ENCODE measurements at regions not wholly inside any gene's neighbourhood (a gene's known extent, or its start where the extent isn't known, plus 50 kb on each side); places are given as distances from the start of the nearest gene placed in this dataset.

GRCh38 chr9:86580688-86581087 lies 226.5 kb upstream of the TUT7 start:
- Histone ChIP-seq H3K9ac (ENCODE audit: insufficient read depth, low read length, poor library complexity, severe bottlenecking) (no peak overlapping the region), H3K36me3 (replicated peaks in 1 of 2; ENCODE audit: control insufficient read depth in 1 of 2, insufficient read depth in 2 of 2, low read length in 2 of 2) (no peaks in the 10 kb centered on the region), H3K27me3 (ENCODE audit: control insufficient read depth in 2 of 2, insufficient read depth in 2 of 2, low read length in 2 of 2) (no peaks in the 10 kb centered on the region), H3K4me2 (replicated peaks; ENCODE audit: extremely low read depth, low read length, poor library complexity, severe bottlenecking) (no peak overlapping the region), H2AFZ (ENCODE audit: insufficient read depth, low read depth, low read length, poor library complexity, severe bottlenecking) (no peak overlapping the region), H4K20me1 (ENCODE audit: insufficient read depth, low read length) (no peaks in the 10 kb centered on the region), H3K9me3 (replicated peaks in 1 of 2; ENCODE audit: control insufficient read depth in 1 of 2, insufficient read depth in 1 of 2, low read length in 2 of 2) (no peaks in the 10 kb centered on the region), H3K27ac (ENCODE audit: low read depth in 1 of 2, low read length in 2 of 2) (no peak overlapping the region), H3K79me2 (ENCODE audit: insufficient read depth, low read length) (no peaks in the 10 kb centered on the region), H3K4me3 (replicated peaks in 1 of 3; ENCODE audit: low read depth in 2 of 3, low read length in 3 of 3) (no peak overlapping the region), H3K4me1 (ENCODE audit: control insufficient read depth in 1 of 2, insufficient read depth in 2 of 2, low read length in 2 of 2) (no peaks in the 10 kb centered on the region)
- no peak for TF ChIP-seq CTCF (IDR thresholded peaks at IDR 0.05)
- Mint-ChIP-seq H3K4me1 (no peaks in the 10 kb centered on the region), H3K27me3 (ENCODE audit: low read depth in 3 of 3) (peaks cover 2 to 7% (median 6%) of the 10 kb centered on the region in 3 donors), H3K4me3 (no peak overlapping the region), H3K27ac (no peak overlapping the region), H3K9me3 (peaks cover 0 to 4% (median 2%) of the 10 kb centered on the region in 7 donors), H3K36me3 (no peaks in the 10 kb centered on the region)
- WGBS (ENCODE audit: insufficient coverage) = 100% methylated on average over 3 of the region's 6 CpGs
- intact Hi-C loops (cut with micrococcal nuclease) = no loop called here
- DNase-seq = no peak

GRCh38 chr9:86578722-86579121 lies 224.5 kb upstream of the TUT7 start:
- Mint-ChIP-seq H3K4me1 (no peaks in the 10 kb centered on the region), H3K27ac (no peak overlapping the region), H3K27me3 (ENCODE audit: low read depth in 3 of 3) (peaks cover 4 to 6% (median 5%) of the 10 kb centered on the region in 3 donors), H3K36me3 (no peaks in the 10 kb centered on the region), H3K4me3 (peak overlapping the region in 1 of 2 donors; percentile 28), H3K9me3 (peaks cover 2 to 5% (median 3%) of the 10 kb centered on the region in 7 donors)
- Histone ChIP-seq H3K9ac (ENCODE audit: insufficient read depth, low read length, poor library complexity, severe bottlenecking) (no peak overlapping the region), H3K27ac (ENCODE audit: low read depth in 1 of 2, low read length in 2 of 2) (no peak overlapping the region), H2AFZ (ENCODE audit: insufficient read depth, low read depth, low read length, poor library complexity, severe bottlenecking) (no peak overlapping the region), H3K27me3 (ENCODE audit: control insufficient read depth in 2 of 2, insufficient read depth in 2 of 2, low read length in 2 of 2) (no peaks in the 10 kb centered on the region), H3K36me3 (replicated peaks in 1 of 2; ENCODE audit: control insufficient read depth in 1 of 2, insufficient read depth in 2 of 2, low read length in 2 of 2) (no peaks in the 10 kb centered on the region), H4K20me1 (ENCODE audit: insufficient read depth, low read length) (no peaks in the 10 kb centered on the region), H3K4me2 (replicated peaks; ENCODE audit: extremely low read depth, low read length, poor library complexity, severe bottlenecking) (no peak overlapping the region), H3K9me3 (replicated peaks in 1 of 2; ENCODE audit: control insufficient read depth in 1 of 2, insufficient read depth in 1 of 2, low read length in 2 of 2) (no peaks in the 10 kb centered on the region), H3K4me1 (ENCODE audit: control insufficient read depth in 1 of 2, insufficient read depth in 2 of 2, low read length in 2 of 2) (no peaks in the 10 kb centered on the region), H3K4me3 (replicated peaks in 1 of 3; ENCODE audit: low read depth in 2 of 3, low read length in 3 of 3) (no peak overlapping the region), H3K79me2 (ENCODE audit: insufficient read depth, low read length) (no peaks in the 10 kb centered on the region)
- DNase-seq = no peak
- WGBS (ENCODE audit: insufficient coverage) = no CpG with 5 or more reads among the region's 3 CpGs
- intact Hi-C loops (cut with micrococcal nuclease) = no loop called here
- TF ChIP-seq CTCF (IDR thresholded peaks at IDR 0.05) = no peak

Measured in CD14-positive monocyte (primary cell).